ENCODE measurements at regions not wholly inside any gene's neighbourhood (a gene's known extent, or its start where the extent isn't known, plus 50 kb on each side); places are given as distances from the start of the nearest gene placed in this dataset.

- TF ChIP-seq CTCF (optimal IDR thresholded peaks at IDR 0.05 in 1 of 3, IDR thresholded peaks at IDR 0.05 in 1 of 3, conservative IDR thresholded peaks at IDR 0.05 in 1 of 3; ENCODE audit: extremely low read depth in 1 of 3, insufficient read depth in 2 of 3, low read length in 3 of 3), result no peak
- TF ChIP-seq EZH2 (IDR thresholded peaks at IDR 0.05; ENCODE audit: low read length), result no peak
Observed at GRCh38 chr15:62346168-62346567, 181.1 kb upstream of the C2CD4B start.

Measured in keratinocyte (primary cell).